Small intestine (tissue), 7 donors: ENCODE measurements at regions not wholly inside any gene's neighbourhood (a gene's known extent, or its start where the extent isn't known, plus 50 kb on each side); places are given as distances from the start of the nearest gene placed in this dataset.
A peak's percentile ranks its signal among the peaks of the same experiment; 100 is the strongest.

Experiments used
- DNase-seq, 2 donors: peaks; one replicate each; pipeline versions ENCODE4 v3.0.0 to v3.0.0-alpha.2; 2013
- FAIRE-seq: peaks from 2 replicates; lab custom pipeline; 2012; peaks lifted over from hg19 to GRCh38; lab: Jason Lieb, UNC
- H3K27ac ChIP-seq, 3 donors: one replicate each; pipeline ENCODE4 v1.5.1; 2013; ENCODE audit warnings: low read length in 2 of 3, mild to moderate bottlenecking in 2 of 3, control low read depth in 1 of 3, inconsistent platforms in 1 of 3, low read depth in 1 of 3, moderate library complexity in 1 of 3
- H3K27me3 ChIP-seq, 3 donors: one replicate each; pipeline ENCODE4 v1.6.1; 2013; ENCODE audit warnings: low read length in 3 of 3, inconsistent platforms in 1 of 3; ENCODE audit not compliant: control insufficient read depth in 3 of 3, insufficient read depth in 3 of 3
- H3K36me3 ChIP-seq, 3 donors: one replicate each; pipeline ENCODE4 v1.6.1; 2013; ENCODE audit warnings: low read length in 3 of 3, inconsistent platforms in 1 of 3, low read depth in 1 of 3, mild to moderate bottlenecking in 1 of 3, moderate library complexity in 1 of 3; ENCODE audit not compliant: control insufficient read depth in 3 of 3, insufficient read depth in 2 of 3
- H3K4me1 ChIP-seq, 3 donors: one replicate each; pipeline ENCODE4 v1.6.1; 2013; ENCODE audit warnings: low read length in 2 of 3, inconsistent platforms in 1 of 3, low read depth in 1 of 3, mild to moderate bottlenecking in 1 of 3, moderate library complexity in 1 of 3; ENCODE audit not compliant: control insufficient read depth in 3 of 3, insufficient read depth in 2 of 3
- H3K4me3 ChIP-seq, 3 donors: one replicate each; pipeline ENCODE4 v1.5.1; 2013; ENCODE audit warnings: low read length in 3 of 3, control low read depth in 1 of 3, inconsistent platforms in 1 of 3, low read depth in 1 of 3, mild to moderate bottlenecking in 1 of 3, moderate library complexity in 1 of 3
- H3K9me3 ChIP-seq, 2 donors: one replicate each; pipeline ENCODE4 v1.6.1; 2013; ENCODE audit warnings: low read depth in 1 of 2, low read length in 1 of 2; ENCODE audit not compliant: control insufficient read depth in 2 of 2, insufficient read depth in 1 of 2
- WGBS, 3 donors: extraction: QIAGEN DNeasy Blood & Tissue Kit; methylation state at CpG; one replicate each; pipeline ENCODE4 v1.1.7; 2013; 5-methylcytosine and 5-hydroxymethylcytosine counted together
- donor health status: healthy with polysubstance abuse.
- donor health status: control.
- donor health status: control.
- donor health status: Bipolar disorder and iron deficiency.
- donor health status: healthy.

GRCh38 chr6:95905132-95905531 lies 110.6 kb upstream of the FUT9 start:
- DNase-seq (no peak), FAIRE-seq (no peak)
- H3K27me3 ChIP-seq: no peaks in the 10 kb centered on the region
- WGBS, 3 donors: 40 to 67% (median 53%) methylated on average over 3 of the region's 3 CpGs
- H3K4me3 ChIP-seq: no peak overlapping the region
- no peaks in the 10 kb centered on the region for H3K9me3 ChIP-seq
- no peaks in the 10 kb centered on the region for H3K4me1 ChIP-seq
- no peaks in the 10 kb centered on the region for H3K36me3 ChIP-seq
- H3K27ac ChIP-seq: no peak overlapping the region

- Histone ChIP-seq H3K4me3 (no peak overlapping the region), H3K36me3 (no peaks in the 10 kb centered on the region), H3K27ac (no peak overlapping the region), H3K9me3 (no peaks in the 10 kb centered on the region), H3K4me1 (no peaks in the 10 kb centered on the region), H3K27me3 (no peaks in the 10 kb centered on the region)
- no peak for FAIRE-seq
- WGBS, 3 donors: 15 to 31% (median 27%) methylated on average over 2 of the region's 2 CpGs
- DNase-seq: no peak
Measured at GRCh38 chr6:95917034-95917433, 98.7 kb upstream of the FUT9 start.

- DNase-seq (peak in 1 of 2 donors; percentile 1), FAIRE-seq (no peak)
- no peaks in the 10 kb centered on the region for H3K9me3 ChIP-seq
- H3K27ac ChIP-seq: no peak overlapping the region
- no peaks in the 10 kb centered on the region for H3K4me1 ChIP-seq
- WGBS, 3 donors: 65 to 75% (median 75%) methylated on average over 1 of the region's 1 CpG
- no peaks in the 10 kb centered on the region for H3K27me3 ChIP-seq
- no peak overlapping the region for H3K4me3 ChIP-seq
- no peaks in the 10 kb centered on the region for H3K36me3 ChIP-seq
Measured at GRCh38 chr6:95923518-95923917, 92.3 kb upstream of the FUT9 start.

- H3K4me1 ChIP-seq: no peaks in the 10 kb centered on the region
- H3K27ac ChIP-seq: no peak overlapping the region
- FAIRE-seq (no peak), DNase-seq (no peak)
- H3K4me3 ChIP-seq: no peak overlapping the region
- WGBS, 3 donors: 51 to 66% (median 65%) methylated on average over 2 of the region's 2 CpGs
- H3K9me3 ChIP-seq: no peaks in the 10 kb centered on the region
- no peaks in the 10 kb centered on the region for H3K36me3 ChIP-seq
- no peaks in the 10 kb centered on the region for H3K27me3 ChIP-seq
Measured at GRCh38 chr6:95935736-95936135, 80.0 kb upstream of the FUT9 start.

GRCh38 chr6:95946906-95947305 lies 68.9 kb upstream of the FUT9 start:
- FAIRE-seq: no peak
- H3K27me3 ChIP-seq: no peaks in the 10 kb centered on the region
- WGBS, 3 donors: 82 to 84% (median 84%) methylated on average over 2 of the region's 2 CpGs
- no peaks in the 10 kb centered on the region for H3K4me1 ChIP-seq
- no peaks in the 10 kb centered on the region for H3K9me3 ChIP-seq
- DNase-seq: no peak
- H3K4me3 ChIP-seq: no peak overlapping the region
- no peak overlapping the region for H3K27ac ChIP-seq
- no peaks in the 10 kb centered on the region for H3K36me3 ChIP-seq

- H3K4me3 ChIP-seq: no peak overlapping the region
- no peaks in the 10 kb centered on the region for H3K36me3 ChIP-seq
- H3K27ac ChIP-seq: no peak overlapping the region
- no peaks in the 10 kb centered on the region for H3K4me1 ChIP-seq
- WGBS, 3 donors: 55 to 81% (median 74%) methylated on average over 1 of the region's 1 CpG
- FAIRE-seq (no peak), DNase-seq (no peak)
- no peaks in the 10 kb centered on the region for H3K9me3 ChIP-seq
- no peaks in the 10 kb centered on the region for H3K27me3 ChIP-seq
Measured at GRCh38 chr6:95948324-95948723, 67.5 kb upstream of the FUT9 start.

- Histone ChIP-seq H3K27me3 (no peaks in the 10 kb centered on the region), H3K36me3 (no peaks in the 10 kb centered on the region), H3K9me3 (no peaks in the 10 kb centered on the region), H3K4me3 (no peak overlapping the region), H3K4me1 (no peaks in the 10 kb centered on the region), H3K27ac (no peak overlapping the region)
- DNase-seq (no peak), FAIRE-seq (no peak)
- 44 to 68% (median 48%) methylated on average over 2 of the region's 2 CpGs for WGBS, 3 donors
Measured at GRCh38 chr6:95949985-95950384, 65.8 kb upstream of the FUT9 start.

GRCh38 chr6:95958686-95959085 lies 57.1 kb upstream of the FUT9 start:
- WGBS, 3 donors: 73 to 85% (median 77%) methylated on average over 1 of the region's 1 CpG
- no peak overlapping the region for H3K27ac ChIP-seq
- no peaks in the 10 kb centered on the region for H3K36me3 ChIP-seq
- FAIRE-seq: no peak
- no peaks in the 10 kb centered on the region for H3K27me3 ChIP-seq
- no peak overlapping the region for H3K4me3 ChIP-seq
- no peak for DNase-seq
- no peaks in the 10 kb centered on the region for H3K9me3 ChIP-seq
- no peaks in the 10 kb centered on the region for H3K4me1 ChIP-seq

- no peak for DNase-seq
- Histone ChIP-seq H3K9me3 (no peaks in the 10 kb centered on the region), H3K4me3 (no peak overlapping the region), H3K27me3 (no peaks in the 10 kb centered on the region), H3K27ac (no peak overlapping the region), H3K36me3 (no peaks in the 10 kb centered on the region), H3K4me1 (no peaks in the 10 kb centered on the region)
- FAIRE-seq: no peak
Measured at GRCh38 chr6:95959261-95959660, 56.5 kb upstream of the FUT9 start.
